ENCODE measurements at regions not wholly inside any gene's neighbourhood (a gene's known extent, or its start where the extent isn't known, plus 50 kb on each side); places are given as distances from the start of the nearest gene placed in this dataset.

- no peaks in the 10 kb centered on the region for H3K36me3 ChIP-seq
- TF ChIP-seq CTCF (IDR thresholded peaks at IDR 0.05 in 8 of 11, conservative IDR thresholded peaks at IDR 0.05 in 3 of 11) (no peak), POLR2A (IDR thresholded peaks at IDR 0.05) (no peak), POLR2AphosphoS5 (IDR thresholded peaks at IDR 0.05) (no peak)
These were observed 106.0 kb upstream of the ARHGAP24 start for GRCh38 chr4:85368932-85369331.

GRCh38 chr4:85369703-85370380, 105.1 kb upstream of the ARHGAP24 start:
- TF ChIP-seq POLR2A (IDR thresholded peaks at IDR 0.05) (no peak), CTCF (IDR thresholded peaks at IDR 0.05 in 8 of 11, conservative IDR thresholded peaks at IDR 0.05 in 3 of 11) (no peak), POLR2AphosphoS5 (IDR thresholded peaks at IDR 0.05) (no peak)
- Histone ChIP-seq H3K9me3 (no peaks in the 10 kb centered on the region), H3K4me1 (peaks cover 0 to 26% (median 10%) of the 10 kb centered on the region in 6 donors), H3K4me3 (no peak overlapping the region), H3K27ac (peak overlapping the region in 2 of 8 donors; percentile 53 to 59), H3K36me3 (no peaks in the 10 kb centered on the region), H3K27me3 (replicated peaks in 1 of 7) (no peaks in the 10 kb centered on the region)
- 72 to 93% (median 83%) methylated on average over 7 of the region's 7 CpGs for WGBS, 5 donors
- intact Hi-C loops (cut with DNase I; ENCODE audit: low total_unique reads) = loop anchor here (10.0 kb wide), 1 partner anchor 215 kb away; no protein-coding TSS in a partner anchor
- DNase-seq = no peak

More at GRCh38 chr4:85368932-85369331, 106.0 kb upstream of the ARHGAP24 start:
- Histone ChIP-seq H3K27ac (peak overlapping the region in 7 of 8 donors; percentile 17 to 59 (median 39)), H3K9me3 (no peaks in the 10 kb centered on the region), H3K27me3 (replicated peaks in 1 of 7) (no peaks in the 10 kb centered on the region), H3K4me1 (peaks cover 0 to 26% (median 10%) of the 10 kb centered on the region in 6 donors), H3K4me3 (no peak overlapping the region)
- no peak for DNase-seq
- intact Hi-C loops (cut with DNase I; ENCODE audit: low total_unique reads) = loop anchor here (10.0 kb wide), 1 partner anchor 214 kb away; no protein-coding TSS in a partner anchor
- 9 to 21% (median 11%) methylated on average over 1 of the region's 1 CpG for WGBS, 5 donors

- H3K4me1 ChIP-seq = peaks cover 0 to 26% (median 10%) of the 10 kb centered on the region in 6 donors
- no peak for DNase-seq
- H3K27me3 ChIP-seq (replicated peaks in 1 of 7) = no peaks in the 10 kb centered on the region
- TF ChIP-seq CTCF (IDR thresholded peaks at IDR 0.05 in 8 of 11, conservative IDR thresholded peaks at IDR 0.05 in 3 of 11) (peak in 10 of 11 experiments; percentile 17 to 72 (median 56)), POLR2A (IDR thresholded peaks at IDR 0.05) (no peak)
- no peaks in the 10 kb centered on the region for H3K9me3 ChIP-seq
- intact Hi-C loops (cut with DNase I; ENCODE audit: low total_unique reads) = no loop called here
- H3K4me3 ChIP-seq = no peak overlapping the region
- no peaks in the 10 kb centered on the region for H3K36me3 ChIP-seq
- peak overlapping the region in 1 of 8 donors; percentile 1 for H3K27ac ChIP-seq
- 65 to 76% (median 66%) methylated on average over 5 of the region's 5 CpGs for whole genome bisulfite sequencing, 5 donors
These were observed 104.4 kb upstream of the ARHGAP24 start for GRCh38 chr4:85370400-85371032.

GRCh38 chr4:85372966-85373365, 102.0 kb upstream of the ARHGAP24 start:
- H3K36me3 ChIP-seq = no peaks in the 10 kb centered on the region
- H3K27ac ChIP-seq = no peak overlapping the region
- TF ChIP-seq POLR2A (IDR thresholded peaks at IDR 0.05) (no peak), CTCF (IDR thresholded peaks at IDR 0.05 in 8 of 11, conservative IDR thresholded peaks at IDR 0.05 in 3 of 11) (no peak), POLR2AphosphoS5 (IDR thresholded peaks at IDR 0.05) (no peak)
- intact Hi-C loops (cut with DNase I; ENCODE audit: low total_unique reads) = no loop called here
- H3K4me3 ChIP-seq = no peak overlapping the region
- H3K27me3 ChIP-seq (replicated peaks in 1 of 7) = no peaks in the 10 kb centered on the region
- H3K9me3 ChIP-seq = no peaks in the 10 kb centered on the region
- peaks cover 0 to 26% (median 10%) of the 10 kb centered on the region in 6 donors for H3K4me1 ChIP-seq
- DNase-seq = no peak
- 85 to 96% (median 86%) methylated on average over 4 of the region's 4 CpGs for WGBS, 5 donors
